Right cardiac atrium (tissue), 5 donors: ENCODE measurements at regions not wholly inside any gene's neighbourhood (a gene's known extent, or its start where the extent isn't known, plus 50 kb on each side); places are given as distances from the start of the nearest gene placed in this dataset.
A peak's percentile ranks its signal among the peaks of the same experiment; 100 is the strongest.

Source experiments
- ATAC-seq, 2 donors: fragments of 200-7000 bp; cut with Tn5 transposase; one replicate each; pipeline versions ENCODE4 v1.8.0 to v1.9.1; 2020; ENCODE audit warnings: moderate library complexity in 2 of 2, mild to moderate bottlenecking in 1 of 2
- DNase-seq, 3 donors: peaks; one replicate each; pipeline ENCODE4 v3.0.0-alpha.2; 2020
- H3K27ac ChIP-seq: one replicate; pipeline ENCODE4 v1.5.1; 2013; ENCODE audit warnings: mild to moderate bottlenecking, low read length, control low read depth, moderate library complexity
- H3K27me3 ChIP-seq: one replicate; pipeline ENCODE4 v1.6.1; 2013; ENCODE audit not compliant: control insufficient read depth, insufficient read depth
- H3K4me1 ChIP-seq: one replicate; pipeline ENCODE4 v1.6.1; 2013; ENCODE audit warnings: low read length; ENCODE audit not compliant: control insufficient read depth, insufficient read depth
- H3K4me3 ChIP-seq: one replicate; pipeline ENCODE4 v1.5.1; 2013; ENCODE audit warnings: low read length, control low read depth
- H3K9me3 ChIP-seq: one replicate; pipeline ENCODE4 v1.6.1; 2013; ENCODE audit warnings: low read length; ENCODE audit not compliant: control insufficient read depth
- WGBS: extraction: QIAGEN DNeasy Blood & Tissue Kit; methylation state at CpG from one replicate; pipeline ENCODE4 v1.1.7; 2013; 5-methylcytosine and 5-hydroxymethylcytosine counted together
- intact Hi-C, 4 donors: fragments of 100-400 bp; cut with DNase I; formaldehyde crosslinking; loops; one replicate each; pipeline versions ENCODE4 v1.11.0 to v1.14.0; 2022 to 2023
- donor health status: healthy with polysubstance abuse.
- donor health status: DM: no; HTN: yes; CAD: no.
- donor health status: DM: no; HTN: no; CAD: no.
- donor health status: DM: no; HTN: yes; CAD: no; lungs with severe emphysema.
- donor health status: DM: yes; HTN: yes; CAD: no.

DNA sequence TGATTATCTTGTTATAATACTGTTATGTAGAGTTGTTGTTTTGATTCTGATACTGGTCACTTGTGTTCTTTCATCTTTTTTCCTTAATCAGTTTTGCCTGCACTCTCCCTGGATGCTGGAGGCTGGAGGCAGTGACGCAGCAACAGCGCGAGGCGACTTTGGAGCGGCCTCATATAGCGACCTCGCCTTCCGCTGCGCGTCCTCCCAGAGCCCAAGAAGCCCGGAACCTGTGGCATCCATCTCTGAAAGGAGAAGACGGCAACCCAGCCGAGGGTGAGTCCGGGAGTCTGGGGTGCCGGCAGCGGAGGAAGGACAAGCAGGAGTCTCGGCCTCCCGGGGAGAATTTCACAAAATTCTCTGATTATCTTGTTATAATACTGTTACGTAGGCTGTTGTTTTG lies 161.2 kb downstream of the ZNF33B start:
- H3K4me1 ChIP-seq: no peaks in the 10 kb centered on the region
- DNase-seq (no peak), ATAC-seq (no peak)
- no peak overlapping the region for H3K27ac ChIP-seq
- WGBS: 82% methylated on average over 19 of the region's 19 CpGs
- no peak overlapping the region for H3K4me3 ChIP-seq
- intact Hi-C loops: no loop called here
- H3K27me3 ChIP-seq: no peaks in the 10 kb centered on the region
- peaks cover 1% of the 10 kb centered on the region for H3K9me3 ChIP-seq

DNA sequence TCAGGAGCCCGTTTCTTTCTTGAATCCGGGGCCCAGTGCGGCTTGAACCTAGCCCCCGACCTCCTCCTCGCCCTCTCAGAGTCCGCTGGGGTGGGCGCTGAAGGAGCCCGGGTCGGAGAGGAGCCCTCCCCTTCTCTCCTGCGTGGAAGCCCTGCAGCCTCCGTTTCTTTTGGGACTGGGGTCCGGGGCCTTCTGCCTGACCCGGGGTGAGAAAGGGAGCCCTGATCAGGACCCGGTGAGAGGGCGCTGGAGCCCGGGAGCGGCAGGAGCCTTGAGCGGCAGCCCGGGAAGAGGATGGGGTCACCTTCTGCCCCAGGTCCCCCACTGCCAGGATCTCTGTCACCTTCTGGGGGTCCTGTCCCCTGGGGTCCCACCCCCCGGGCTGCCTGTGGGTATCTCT lies 162.3 kb downstream of the ZNF33B start:
- 8% methylated on average over 20 of the region's 20 CpGs for WGBS
- DNase-seq (no peak), ATAC-seq (no peak)
- intact Hi-C loops: no loop called here
- no peaks in the 10 kb centered on the region for H3K27me3 ChIP-seq
- peaks cover 1% of the 10 kb centered on the region for H3K9me3 ChIP-seq
- H3K27ac ChIP-seq: no peak overlapping the region
- H3K4me3 ChIP-seq: peak overlapping the region; percentile 24
- no peaks in the 10 kb centered on the region for H3K4me1 ChIP-seq

DNA sequence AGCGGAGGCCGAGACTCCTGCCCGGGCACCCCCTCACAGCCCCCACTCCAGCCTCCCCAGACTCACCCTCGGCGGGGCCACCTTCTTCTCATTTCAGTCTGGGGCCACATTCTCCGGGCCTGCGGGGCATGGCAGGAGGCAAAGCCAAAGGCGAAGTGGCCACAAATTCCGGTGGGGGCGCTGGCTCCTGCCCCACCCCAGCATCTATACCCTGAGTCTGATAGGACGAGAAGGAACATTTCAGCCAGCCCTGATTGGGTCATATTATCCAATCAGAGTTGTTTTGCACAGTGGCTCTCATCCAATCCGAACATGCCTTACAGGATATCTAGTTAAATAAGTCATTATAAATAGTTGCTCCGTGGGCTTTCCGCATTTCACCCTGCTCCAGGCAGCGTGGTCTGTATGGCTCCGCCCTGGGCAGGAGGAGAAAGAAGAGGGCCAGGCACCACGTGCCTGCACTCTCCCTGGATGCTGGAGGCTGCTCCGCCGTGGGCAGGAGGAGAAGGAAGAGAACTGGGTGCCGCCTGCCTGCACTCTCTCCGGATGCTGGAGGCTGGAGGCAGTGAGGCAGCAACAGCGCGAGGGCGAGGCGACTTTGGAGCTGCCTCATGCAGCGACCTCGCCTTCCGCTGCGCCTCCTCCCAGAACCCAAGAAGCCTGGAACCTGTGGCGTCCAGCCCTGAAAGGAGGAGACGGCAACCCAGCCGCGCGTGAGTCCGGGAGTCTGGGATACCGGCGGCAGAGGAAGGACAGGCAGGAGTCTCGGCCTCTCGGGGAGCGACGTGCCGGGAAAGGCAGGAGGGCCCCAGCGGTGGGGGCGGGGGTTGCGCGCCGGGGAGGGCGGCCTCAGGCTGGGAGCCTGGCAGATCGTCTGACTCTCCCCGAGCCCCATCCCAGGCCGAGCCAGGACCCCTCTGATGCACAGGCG lies 162.9 kb downstream of the ZNF33B start:
- WGBS: 26% methylated on average over 52 of the region's 52 CpGs
- no peaks in the 10 kb centered on the region for H3K27me3 ChIP-seq
- peaks cover 1% of the 10 kb centered on the region for H3K9me3 ChIP-seq
- peak overlapping the region; percentile 24 for H3K4me3 ChIP-seq
- intact Hi-C loops: no loop called here
- DNase-seq (peak in 2 of 3 donors; percentile 23 to 51), ATAC-seq (peak; percentile 57 to 67)
- no peak overlapping the region for H3K27ac ChIP-seq
- no peaks in the 10 kb centered on the region for H3K4me1 ChIP-seq

DNA sequence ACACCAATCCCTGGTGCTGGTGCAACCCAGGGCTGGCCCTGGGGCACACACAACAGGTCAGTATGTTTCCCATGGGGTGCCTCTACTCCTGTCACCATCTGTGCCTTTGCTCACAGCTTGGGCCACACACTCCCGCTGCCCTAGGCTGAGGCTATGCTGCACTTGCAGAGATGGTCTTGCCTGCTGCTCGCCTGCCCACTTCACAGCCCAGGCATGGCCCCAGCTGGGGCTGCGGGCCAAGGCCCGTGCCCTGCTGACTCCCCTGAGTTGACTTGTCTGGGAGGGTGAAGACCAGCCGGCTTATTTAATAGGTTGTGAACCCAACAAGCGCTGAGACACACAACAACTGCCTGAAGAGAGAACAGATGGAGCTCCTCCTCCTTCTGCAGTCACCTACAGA lies 184.1 kb downstream of the ZNF33B start:
- DNase-seq: no peak
- Histone ChIP-seq H3K4me3 (no peak overlapping the region), H3K27ac (no peak overlapping the region), H3K4me1 (no peaks in the 10 kb centered on the region), H3K9me3 (no peaks in the 10 kb centered on the region), H3K27me3 (no peaks in the 10 kb centered on the region)
- 57% methylated on average over 6 of the region's 6 CpGs for WGBS
- no peak for ATAC-seq
- intact Hi-C loops: no loop called here

DNA sequence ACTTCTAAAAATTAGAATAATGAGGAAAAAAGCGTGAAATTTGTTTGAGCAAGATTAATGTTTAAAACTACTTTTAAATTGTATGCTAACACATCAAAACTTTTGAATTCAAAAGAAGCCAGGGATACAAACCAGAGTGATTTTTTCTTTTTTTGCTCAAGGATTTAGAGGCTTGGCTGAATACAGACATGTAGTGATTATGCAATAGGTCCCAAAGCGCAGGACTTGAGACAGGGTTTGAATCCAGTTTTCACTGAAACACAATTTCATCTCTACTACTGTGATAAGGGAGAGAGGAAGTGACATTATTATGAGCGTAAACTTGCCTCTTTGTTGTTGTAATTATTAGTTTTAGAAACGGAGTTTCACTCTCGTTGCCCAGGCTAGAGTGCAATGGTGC lies 207.3 kb downstream of the ZNF33B start:
- 74% methylated on average over 5 of the region's 5 CpGs for WGBS
- ATAC-seq: no peak
- intact Hi-C loops: no loop called here
- H3K4me1 ChIP-seq: no peaks in the 10 kb centered on the region
- DNase-seq: no peak
- no peaks in the 10 kb centered on the region for H3K9me3 ChIP-seq
- H3K27me3 ChIP-seq: no peaks in the 10 kb centered on the region
- H3K4me3 ChIP-seq: no peak overlapping the region
- no peak overlapping the region for H3K27ac ChIP-seq

DNA sequence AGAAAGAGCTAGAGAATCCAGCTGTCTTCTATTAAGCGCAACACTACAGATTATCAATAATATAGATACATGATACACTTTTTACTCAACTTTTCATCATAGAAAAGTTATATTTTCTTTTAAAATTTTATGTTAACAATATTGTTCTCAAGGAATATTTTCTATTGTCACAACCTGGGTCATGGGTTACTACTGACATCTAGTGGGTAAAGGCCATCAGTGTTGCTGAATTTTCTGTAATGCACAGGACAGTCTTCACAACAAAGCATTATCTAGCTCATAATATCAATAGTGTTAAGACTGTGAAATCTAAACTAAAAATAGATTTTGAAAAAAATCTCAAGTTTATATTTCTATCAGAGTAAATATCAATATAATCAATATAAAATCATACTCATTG lies 209.8 kb downstream of the ZNF33B start:
- Histone ChIP-seq H3K4me3 (no peak overlapping the region), H3K4me1 (no peaks in the 10 kb centered on the region), H3K27me3 (no peaks in the 10 kb centered on the region), H3K27ac (no peak overlapping the region), H3K9me3 (no peaks in the 10 kb centered on the region)
- DNase-seq: no peak
- WGBS: 94% methylated on average over 1 of the region's 1 CpG
- intact Hi-C loops: no loop called here
- ATAC-seq: no peak

DNA sequence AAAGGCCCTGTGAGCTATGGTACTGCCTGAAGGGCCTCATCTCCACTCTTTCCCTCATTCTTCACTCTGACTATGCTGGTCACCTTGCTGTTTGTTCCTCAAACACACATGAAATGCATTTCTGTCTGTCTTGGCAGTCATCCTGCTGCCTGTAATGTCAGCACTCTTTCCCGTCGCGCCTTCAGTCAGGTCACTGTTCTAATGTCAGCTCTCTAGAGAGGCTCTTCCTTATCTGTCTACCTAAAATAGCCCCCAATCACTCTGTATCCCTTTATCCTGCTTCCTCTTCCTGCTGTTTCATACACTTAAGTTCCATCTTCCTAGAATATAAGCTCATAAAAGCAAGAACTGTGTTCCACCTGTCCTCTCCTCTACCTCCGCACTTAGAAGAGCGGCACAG lies 215.5 kb downstream of the ZNF33B start:
- H3K27ac ChIP-seq: no peak overlapping the region
- H3K4me1 ChIP-seq: no peaks in the 10 kb centered on the region
- intact Hi-C loops: no loop called here
- H3K27me3 ChIP-seq: no peaks in the 10 kb centered on the region
- no peak overlapping the region for H3K4me3 ChIP-seq
- ATAC-seq: peak; percentile 62 to 67
- no peaks in the 10 kb centered on the region for H3K9me3 ChIP-seq
- no peak for DNase-seq
- 64% methylated on average over 5 of the region's 5 CpGs for WGBS

DNA sequence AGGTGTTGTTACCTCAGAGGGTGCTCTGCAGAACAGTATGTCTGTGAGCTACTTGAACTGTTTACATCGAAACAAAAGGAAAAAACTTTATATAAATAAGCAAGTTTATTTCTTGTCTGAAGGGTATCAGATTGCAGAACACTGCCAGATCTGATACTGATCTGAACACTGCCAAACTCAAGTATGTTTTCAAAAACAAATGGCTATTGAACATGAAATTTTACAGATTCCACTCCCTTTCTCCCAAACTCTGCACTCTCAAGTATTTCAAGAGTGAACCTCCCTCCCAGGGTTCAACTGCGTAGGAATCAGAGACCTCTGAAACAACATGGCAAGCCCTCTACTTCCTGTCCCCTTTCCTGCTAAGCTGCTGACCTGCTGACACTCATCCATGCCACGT lies 216.6 kb downstream of the ZNF33B start:
- no peak overlapping the region for H3K4me3 ChIP-seq
- no peak for DNase-seq
- no peaks in the 10 kb centered on the region for H3K4me1 ChIP-seq
- no peaks in the 10 kb centered on the region for H3K27me3 ChIP-seq
- 48% methylated on average over 3 of the region's 3 CpGs for WGBS
- H3K27ac ChIP-seq: no peak overlapping the region
- H3K9me3 ChIP-seq: no peaks in the 10 kb centered on the region
- intact Hi-C loops: no loop called here
- no peak for ATAC-seq

DNA sequence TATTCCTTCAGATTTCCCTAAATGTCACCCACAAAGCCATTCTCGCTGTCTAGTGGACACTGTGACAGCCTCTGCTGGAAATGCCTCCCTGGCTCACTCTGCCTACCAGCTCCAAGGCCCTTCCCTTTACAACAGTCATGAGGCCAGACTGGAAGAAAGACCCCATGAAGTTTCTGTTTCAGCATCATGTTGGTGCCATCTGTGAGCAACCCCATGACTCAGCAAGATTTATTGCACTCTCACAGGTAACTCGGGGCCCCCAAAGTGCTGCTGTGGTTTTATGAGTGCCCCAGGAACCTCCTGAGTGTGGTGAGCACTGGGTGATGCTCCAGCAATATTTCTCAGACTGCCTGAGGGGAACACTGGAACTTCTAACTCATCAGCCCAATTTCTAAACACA lies 218.6 kb downstream of the ZNF33B start:
- intact Hi-C loops: no loop called here
- Histone ChIP-seq H3K9me3 (no peaks in the 10 kb centered on the region), H3K4me3 (no peak overlapping the region), H3K4me1 (no peaks in the 10 kb centered on the region), H3K27me3 (no peaks in the 10 kb centered on the region), H3K27ac (no peak overlapping the region)
- no peak for ATAC-seq
- 38% methylated on average over 2 of the region's 2 CpGs for WGBS
- DNase-seq: no peak

DNA sequence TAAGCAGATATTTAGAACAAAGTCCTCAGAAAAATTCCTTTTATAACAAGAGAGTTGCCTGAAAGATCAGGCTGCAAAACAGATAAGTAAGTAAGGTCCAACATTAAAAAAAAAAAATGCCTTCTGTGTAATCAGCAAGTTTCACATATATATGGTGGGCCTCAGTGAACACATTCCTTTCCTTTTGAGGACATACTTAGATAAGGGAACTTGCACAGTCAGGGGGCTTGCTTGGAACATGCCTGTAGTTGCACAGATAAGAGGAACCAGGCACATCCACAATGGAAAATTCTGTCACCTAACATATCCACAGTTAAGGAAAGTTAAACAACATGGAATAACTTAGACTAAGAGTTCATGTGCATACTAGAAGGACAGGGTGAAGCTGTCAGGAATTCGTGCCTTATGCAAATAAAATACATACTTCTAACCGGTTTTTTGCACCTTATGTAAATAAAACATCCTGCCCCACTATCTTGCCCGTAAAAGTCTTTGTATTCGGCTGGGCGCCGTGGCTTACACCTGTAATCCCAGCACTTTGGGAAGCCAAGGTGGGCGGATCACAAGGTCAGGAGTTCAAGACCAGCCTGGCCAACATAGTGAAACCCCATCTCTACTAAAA lies 257.3 kb downstream of the ZNF33B start:
- ATAC-seq (no peak), DNase-seq (no peak)
- Histone ChIP-seq H3K4me3 (no peak overlapping the region), H3K27me3 (no peaks in the 10 kb centered on the region), H3K27ac (no peak overlapping the region), H3K4me1 (no peaks in the 10 kb centered on the region), H3K9me3 (no peaks in the 10 kb centered on the region)
- intact Hi-C loops: no loop called here
- WGBS: 83% methylated on average over 7 of the region's 7 CpGs

DNA sequence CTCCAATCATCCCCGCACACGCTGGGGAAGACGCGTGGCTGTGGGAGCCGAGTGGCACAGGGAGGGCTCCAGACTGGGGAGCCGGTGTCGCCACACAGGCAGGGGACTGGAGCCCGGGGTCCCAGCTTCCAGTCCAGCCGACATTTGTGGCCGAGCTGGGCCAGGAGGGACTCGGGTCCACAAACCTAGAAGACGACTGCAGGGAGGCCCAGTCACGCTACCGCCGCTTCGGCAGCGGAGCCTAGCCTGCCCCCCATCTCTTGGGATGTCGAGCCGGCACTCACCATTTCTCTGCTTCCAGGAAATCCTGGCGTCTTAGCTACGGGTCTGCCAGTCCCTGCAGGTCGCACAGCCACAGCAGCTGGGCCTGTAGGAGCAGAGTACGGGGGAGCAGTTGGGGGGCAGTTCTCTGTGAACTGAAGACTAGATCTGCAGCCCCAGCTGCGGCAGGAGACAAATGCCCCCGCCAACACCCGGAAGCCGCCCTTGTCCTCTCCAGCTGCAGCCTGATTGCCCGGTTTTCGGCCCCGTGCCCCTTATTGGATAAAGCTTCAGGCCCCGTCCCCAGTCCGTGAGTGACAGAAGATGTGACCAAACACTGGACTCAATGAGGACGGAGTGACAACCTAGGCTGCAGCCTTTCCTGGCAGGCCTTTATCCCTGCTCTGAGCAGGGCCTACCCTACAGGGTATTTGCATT lies 270.7 kb downstream of the ZNF33B start:
- Histone ChIP-seq H3K4me3 (peak overlapping the region; percentile 59), H3K27me3 (no peaks in the 10 kb centered on the region), H3K4me1 (no peaks in the 10 kb centered on the region), H3K9me3 (no peaks in the 10 kb centered on the region), H3K27ac (no peak overlapping the region)
- ATAC-seq (peak; percentile 100), DNase-seq (peak; percentile 90 to 94 (median 93))
- WGBS: 2% methylated on average over 33 of the region's 33 CpGs
- intact Hi-C loops: no loop called here
